ENCODE measurements at regions not wholly inside any gene's neighbourhood (a gene's known extent, or its start where the extent isn't known, plus 50 kb on each side); places are given as distances from the start of the nearest gene placed in this dataset.

DNA sequence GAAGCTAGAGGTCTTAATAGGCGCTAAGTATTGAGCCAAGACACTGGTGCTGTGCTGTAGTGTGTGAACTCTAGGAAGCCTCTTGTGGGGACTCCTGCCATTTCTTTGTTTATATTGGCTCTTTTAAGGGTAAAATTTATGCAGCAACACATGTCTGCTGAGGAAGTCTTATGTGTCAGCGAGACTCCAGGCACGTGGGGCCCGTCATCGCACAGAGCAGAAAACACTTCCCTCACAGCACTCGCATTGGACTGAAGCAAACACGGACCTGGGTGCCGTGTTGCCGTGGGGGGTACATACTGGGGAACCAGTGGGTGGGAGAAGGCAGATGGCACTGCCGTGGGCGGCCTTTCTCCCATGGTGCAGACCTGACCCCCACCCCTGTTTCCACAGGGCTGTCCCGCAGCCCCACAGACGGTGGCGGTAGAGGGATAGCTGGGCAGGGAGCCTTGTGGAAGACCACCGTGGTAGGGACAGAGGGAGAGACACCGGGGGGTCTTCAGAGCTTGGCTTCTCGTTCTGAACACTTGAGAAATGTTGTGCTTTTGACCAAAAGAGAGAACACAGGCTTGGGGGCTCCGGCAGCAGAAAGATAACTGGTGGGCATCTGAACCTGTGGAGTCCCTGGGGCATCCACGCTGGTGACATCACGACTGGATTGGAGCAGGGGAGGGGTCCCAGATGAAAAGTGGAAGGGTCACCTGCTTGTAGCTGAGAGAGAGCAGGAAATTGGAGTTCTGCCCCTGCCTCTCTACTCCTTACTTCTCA, 284.7 kb upstream of the SHH start:
- DNase-seq (ENCODE audit: low spot score), result no peak

- DNase-seq (ENCODE audit: low spot score), result no peak
Observed at GRCh38 chr7:156095908-156096539, 283.8 kb upstream of the SHH start.

DNA sequence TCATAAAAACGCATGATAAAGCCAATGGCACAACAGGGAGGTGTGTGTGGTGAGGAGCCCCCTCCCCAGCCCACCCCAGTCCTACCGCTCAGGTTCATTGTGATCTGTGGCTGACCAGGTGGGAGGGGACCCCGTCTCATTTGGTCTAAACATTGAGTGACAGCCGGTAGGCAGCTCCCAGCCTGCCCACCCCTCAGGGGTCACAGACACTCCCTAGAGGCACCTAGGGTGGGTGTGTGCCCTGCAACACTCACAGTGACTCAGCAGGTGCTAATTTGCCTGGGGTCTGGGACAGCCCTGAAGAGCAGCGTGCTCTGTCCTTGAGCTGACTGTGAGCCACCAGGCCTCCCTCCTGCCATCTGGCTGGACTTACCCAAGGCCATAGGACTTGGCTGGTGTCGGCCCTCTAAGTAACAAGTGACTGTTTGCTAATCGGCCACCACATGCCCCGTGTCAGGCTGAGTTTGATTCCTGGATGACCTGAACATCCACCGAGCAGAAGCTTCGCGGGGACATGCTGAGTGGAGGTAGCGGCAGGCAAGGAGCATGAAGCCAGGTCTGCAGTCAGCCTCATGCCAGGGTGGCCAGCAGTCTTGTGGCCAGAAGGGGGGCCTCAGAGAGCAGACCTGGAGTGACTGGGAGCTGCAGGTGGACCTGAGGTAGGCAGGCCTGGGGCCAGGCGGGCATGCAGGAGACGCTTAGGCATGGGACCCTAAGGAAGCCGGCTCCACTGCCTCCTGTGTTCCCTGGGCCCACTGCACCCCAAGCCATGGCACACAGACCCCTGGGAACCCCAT, 282.3 kb upstream of the SHH start:
- DNase-seq (ENCODE audit: low spot score), result no peak

- no peak for DNase-seq (ENCODE audit: low spot score)
Observed at GRCh38 chr7:156092307-156092706, 280.0 kb upstream of the SHH start.

DNA sequence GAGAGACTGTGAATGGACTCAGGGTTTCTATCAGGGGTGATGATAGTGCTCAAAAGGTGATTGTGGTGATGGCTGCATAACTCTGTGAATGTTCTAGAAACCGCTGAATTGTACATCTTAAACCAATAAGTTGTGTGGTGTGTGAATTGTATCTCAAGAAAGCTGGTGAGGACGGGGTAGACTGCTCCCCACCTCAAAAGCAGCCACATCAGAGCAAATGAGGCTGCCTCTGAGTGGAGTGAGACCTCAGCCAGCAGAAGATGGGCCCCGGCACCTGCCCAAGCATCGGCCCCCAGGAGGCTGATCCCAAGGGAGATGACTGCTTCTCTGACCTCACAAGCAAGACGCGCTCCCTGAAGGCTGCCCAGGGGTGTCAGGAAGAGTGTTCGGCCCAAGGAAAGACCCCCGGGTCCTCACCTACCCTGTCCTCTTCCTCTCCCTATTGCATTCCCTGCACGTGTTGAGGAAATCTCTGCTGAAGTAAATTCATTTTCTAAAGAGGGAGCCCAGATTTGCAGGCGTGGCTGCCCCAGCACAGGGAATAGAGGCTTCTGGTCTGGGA, 279.3 kb upstream of the SHH start:
- DNase-seq (ENCODE audit: low spot score), result no peak

DNA sequence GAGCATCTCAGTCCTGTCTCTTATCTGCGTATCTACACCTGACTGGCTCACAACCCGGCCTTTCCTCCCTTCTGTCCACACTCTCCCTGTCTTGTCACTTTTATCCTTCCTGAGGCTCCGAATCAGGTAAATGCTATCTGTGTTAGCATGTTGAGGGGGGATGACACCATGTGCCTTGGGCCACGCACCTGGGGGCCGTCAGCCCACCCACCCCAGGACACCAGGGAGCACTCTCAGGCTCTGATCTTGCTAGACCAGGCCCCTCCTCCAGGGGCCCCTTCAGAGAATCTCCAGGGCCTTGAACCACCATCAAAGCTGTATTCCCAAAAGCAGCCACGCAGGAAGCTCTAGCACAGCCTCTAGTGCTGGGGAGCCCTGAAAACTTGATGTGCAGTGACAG, 278.7 kb upstream of the SHH start:
- no peak for DNase-seq (ENCODE audit: low spot score)

GRCh38 chr7:156089222-156089621, 277.0 kb upstream of the SHH start:
- no peak for DNase-seq (ENCODE audit: low spot score)

GRCh38 chr7:156088115-156088514, 275.9 kb upstream of the SHH start:
- DNase-seq (ENCODE audit: low spot score), result no peak

DNA sequence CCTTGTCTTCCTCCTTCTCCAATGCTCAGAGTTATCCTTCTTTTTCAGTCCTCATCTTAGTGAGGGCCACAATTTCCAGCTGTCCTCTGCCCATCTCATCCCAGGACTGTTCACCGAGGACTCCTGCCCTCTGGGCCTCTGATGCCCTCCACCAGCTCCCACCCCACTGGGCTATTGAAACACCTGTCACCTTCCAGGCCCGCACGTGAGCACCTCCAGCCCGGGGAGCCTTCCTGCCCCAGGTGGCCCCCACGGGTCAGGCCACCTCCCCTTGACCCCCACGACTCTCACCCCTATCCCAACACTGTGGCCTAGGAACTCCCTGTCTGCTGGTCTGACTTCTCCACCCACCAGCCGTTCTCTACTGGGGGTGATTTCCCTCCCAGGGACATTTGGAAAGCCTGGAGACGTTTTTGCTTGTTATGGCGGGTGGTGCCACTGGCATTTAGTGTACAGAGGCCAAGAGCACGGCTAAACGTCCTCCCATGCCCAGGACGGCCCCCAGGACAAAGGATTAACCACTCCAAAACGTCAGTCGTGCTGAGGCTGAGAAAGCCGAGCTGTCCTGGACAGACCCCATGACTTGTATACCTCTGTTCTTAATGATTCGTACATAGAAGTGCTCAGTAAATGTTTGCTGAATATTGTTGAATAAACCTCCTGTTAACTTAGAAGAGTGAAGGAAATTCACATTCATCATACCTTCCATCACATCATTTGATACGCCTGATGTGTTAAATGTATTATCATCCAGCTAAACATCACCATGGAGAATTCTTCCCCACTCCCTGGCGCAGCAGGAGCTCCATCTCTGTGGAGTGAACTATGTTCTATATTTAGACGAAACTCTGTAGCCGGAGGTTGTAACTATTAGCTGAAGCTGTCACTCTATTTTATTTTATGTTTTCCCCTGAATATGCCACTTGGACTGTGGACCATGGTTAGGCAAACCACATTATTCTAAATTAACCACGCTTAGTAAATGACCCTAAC, 270.1 kb upstream of the SHH start:
- no peak for DNase-seq (ENCODE audit: low spot score)

GRCh38 chr7:156080596-156080995, 268.3 kb upstream of the SHH start:
- DNase-seq (ENCODE audit: low spot score), result no peak

- no peak for DNase-seq (ENCODE audit: low spot score)
Observed at GRCh38 chr7:156080046-156080445, 267.8 kb upstream of the SHH start.

DNA sequence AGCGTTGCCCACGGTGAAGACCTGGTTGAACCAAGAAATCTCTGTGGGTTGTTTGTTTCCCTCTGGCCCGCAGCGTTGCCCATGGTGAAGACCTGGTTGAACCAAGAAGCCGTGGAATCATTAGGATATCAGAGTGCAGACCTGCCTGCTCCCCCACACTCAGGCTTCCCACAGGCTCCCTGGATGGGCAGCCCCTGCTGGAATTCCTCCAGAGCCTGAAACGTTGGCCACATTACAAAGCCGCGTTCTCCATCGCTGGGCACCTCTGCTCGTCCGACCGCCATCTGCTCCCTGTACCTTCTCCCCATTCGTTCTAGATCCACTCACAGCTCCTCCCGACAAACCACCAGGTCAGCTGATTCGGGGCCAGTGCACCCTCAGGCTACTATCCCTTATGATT, 266.9 kb upstream of the SHH start:
- no peak for DNase-seq (ENCODE audit: low spot score)

GRCh38 chr7:156074982-156075615, 262.8 kb upstream of the SHH start:
- no peak for DNase-seq (ENCODE audit: low spot score)

GRCh38 chr7:156074084-156074483, 261.8 kb upstream of the SHH start:
- DNase-seq (ENCODE audit: low spot score), result no peak

DNA sequence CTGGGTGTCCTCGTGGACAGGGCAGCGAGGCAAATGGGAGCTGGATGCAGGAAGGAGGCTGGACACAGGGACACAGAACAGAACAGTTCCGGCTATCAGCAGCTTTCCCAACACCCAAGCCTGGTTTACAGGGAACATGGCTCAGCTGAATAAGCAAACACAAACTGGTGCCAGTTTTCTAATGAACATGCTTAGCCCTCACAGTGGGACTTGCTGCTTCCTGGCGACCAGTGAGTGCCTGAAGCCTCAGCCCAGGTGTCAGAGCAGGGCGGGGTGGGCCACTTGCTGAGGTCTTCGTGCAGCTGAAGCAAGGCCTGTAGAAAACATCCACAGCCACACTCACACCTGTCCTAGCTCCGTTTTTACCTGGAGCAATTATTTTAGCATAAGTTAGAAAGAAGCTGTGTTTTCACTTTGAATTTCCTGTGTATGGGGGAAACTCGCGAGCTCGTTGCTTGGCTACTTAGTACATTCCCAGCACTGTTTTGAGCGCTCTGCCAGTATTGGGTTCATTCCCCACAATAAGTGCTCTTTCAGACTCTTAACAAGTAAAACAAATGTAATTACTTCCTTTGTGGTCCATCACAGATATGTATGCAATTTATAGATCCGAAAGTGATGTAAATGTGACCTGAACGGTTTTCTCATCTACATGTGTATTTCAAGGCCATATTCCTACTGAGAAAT, 261.2 kb upstream of the SHH start:
- no peak for DNase-seq (ENCODE audit: low spot score)

- no peak for DNase-seq (ENCODE audit: low spot score)
Observed at GRCh38 chr7:156071612-156072011, 259.3 kb upstream of the SHH start.

GRCh38 chr7:156069891-156070290, 257.6 kb upstream of the SHH start:
- no peak for DNase-seq (ENCODE audit: low spot score)

DNA sequence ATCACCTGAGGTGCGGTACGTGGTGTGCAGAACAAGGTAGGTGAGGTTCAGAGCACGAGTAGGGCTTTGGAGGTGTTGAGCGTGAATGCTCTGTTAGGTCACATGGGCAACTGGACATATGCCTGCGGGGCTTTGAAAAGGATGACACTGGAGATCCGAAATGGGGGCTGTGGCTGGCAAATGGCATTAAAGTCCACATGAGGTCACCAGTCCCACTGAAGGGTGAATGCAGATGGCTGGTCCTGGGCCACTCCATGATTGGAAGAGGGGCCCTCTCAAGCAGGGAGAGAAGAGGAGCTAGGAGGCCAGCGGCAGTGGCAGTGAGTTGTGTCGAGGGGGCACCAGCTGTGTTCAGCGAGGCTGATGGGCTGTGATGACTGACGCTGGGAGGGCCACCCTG, 254.9 kb upstream of the SHH start:
- DNase-seq (ENCODE audit: low spot score), result no peak

DNA sequence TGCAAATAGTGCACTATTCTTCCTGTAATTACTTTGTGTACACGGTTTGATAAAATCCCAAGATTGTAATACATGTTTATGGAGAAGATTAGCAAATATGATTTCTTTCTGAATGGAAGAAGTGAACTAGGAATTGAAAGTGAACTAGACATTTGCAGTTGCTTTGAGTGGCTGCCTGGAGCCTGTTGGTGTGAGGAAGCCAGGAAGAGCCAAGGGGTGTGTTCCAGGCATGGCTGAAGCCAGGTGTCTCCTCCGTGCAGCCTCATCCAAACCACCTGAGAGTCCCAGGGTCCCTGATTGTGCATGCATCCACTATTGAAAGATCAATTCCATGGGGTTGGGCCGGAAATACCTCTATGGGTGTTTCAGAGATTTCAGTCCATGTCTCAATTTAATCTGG, 253.1 kb upstream of the SHH start:
- DNase-seq (ENCODE audit: low spot score), result no peak

DNA sequence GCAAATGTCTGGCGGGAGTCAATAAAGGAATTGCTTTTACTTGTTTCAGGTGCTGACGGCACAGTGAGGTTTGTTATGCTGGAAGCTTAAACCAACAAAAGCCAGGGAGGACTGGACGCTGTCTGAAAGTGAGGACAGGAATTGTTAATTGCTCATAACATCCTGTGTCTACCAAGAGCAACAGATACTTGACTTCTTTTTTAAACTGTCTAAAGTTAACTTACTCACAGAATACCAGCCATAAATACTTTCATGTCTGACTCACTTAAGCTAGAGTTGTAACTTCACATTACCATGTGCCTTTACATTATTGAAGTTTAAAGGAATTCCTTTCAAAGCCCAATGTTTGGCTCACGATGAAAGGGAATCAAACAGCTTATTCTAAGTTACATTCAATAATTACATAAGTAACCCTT, 252.7 kb upstream of the SHH start:
- DNase-seq (ENCODE audit: low spot score), result peak; percentile 72

All from kidney capillary endothelial cell (primary cell).